CD4-positive, alpha-beta T cell treated with Interleukin-1 beta for 1 hour (primary cell): ENCODE measurements at regions not wholly inside any gene's neighbourhood (a gene's known extent, or its start where the extent isn't known, plus 50 kb on each side); places are given as distances from the start of the nearest gene placed in this dataset.

Experiments
- DNase-seq, 2 donors: peaks; one replicate each; pipeline ENCODE4 v3.0.0-alpha.2; 2020 to 2022

- no peak for DNase-seq
These were observed 336.3 kb upstream of the KIF2A start for GRCh38 chr5:61969755-61970154.

DNA sequence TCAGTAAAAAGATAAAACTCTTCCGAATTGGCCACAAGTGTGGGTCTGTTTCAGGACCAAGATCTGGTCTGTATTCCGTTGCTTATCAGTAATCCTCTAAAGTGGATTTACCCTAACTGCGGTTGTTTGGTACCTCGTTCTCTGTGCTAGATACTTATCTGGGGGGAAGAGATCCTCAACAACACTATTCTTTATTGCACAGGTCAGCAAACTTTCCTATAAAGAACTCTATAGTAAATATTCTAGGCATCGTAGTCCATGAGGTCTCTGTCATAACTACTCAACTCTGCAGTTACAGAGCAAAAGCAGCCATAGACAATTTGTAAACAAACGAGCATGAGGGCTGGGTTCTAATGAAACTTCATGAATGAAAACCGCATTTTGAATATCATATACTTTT is 335.8 kb upstream of the KIF2A start:
- no peak for DNase-seq

DNA sequence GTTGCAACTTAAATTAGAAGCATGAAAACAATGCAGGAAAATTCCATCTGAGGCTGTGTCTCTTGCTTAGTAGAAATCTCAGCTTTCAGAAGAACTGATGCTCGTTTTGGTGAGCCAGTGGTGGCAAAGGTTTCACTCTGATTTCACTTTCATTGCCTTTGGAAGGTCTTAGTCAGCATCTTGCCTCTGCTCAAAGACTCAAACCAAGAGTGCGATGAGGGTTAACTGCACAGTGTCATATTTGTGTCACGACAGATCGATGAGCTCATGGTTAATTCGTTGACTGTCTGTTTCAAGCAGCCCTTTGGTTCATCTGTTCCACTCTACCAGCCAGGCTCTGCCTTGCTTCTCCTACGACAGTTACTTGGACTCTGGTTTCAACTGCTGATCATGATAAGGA is 331.3 kb upstream of the KIF2A start:
- DNase-seq, result no peak

DNA sequence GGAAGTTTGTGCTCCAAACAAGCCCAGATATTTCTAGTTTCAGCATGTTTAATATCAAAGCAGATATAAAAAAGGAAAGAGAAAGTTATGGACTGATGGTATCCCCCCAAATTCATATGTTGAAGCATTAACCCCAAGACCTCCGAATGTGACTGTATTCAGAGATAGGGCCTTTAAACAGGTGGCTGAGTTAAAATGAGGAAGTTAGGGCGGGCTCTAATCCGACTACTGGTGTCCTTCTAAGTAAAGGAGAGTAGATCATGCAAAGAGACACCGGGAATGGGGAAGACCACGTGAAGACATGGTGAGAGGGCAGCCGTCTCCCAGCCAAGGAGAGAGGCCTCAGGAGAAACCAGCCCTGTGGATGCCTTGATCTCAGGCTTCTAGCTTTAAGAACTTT is 324.1 kb upstream of the KIF2A start:
- no peak for DNase-seq

- DNase-seq, result no peak
These were observed 314.6 kb upstream of the KIF2A start for GRCh38 chr5:61991430-61991829.

GRCh38 chr5:61991866-61992265 is 314.1 kb upstream of the KIF2A start:
- no peak for DNase-seq

- no peak for DNase-seq
These were observed 312.6 kb upstream of the KIF2A start for GRCh38 chr5:61993295-61993927.

GRCh38 chr5:61994171-61994570 is 311.8 kb upstream of the KIF2A start:
- no peak for DNase-seq

DNA sequence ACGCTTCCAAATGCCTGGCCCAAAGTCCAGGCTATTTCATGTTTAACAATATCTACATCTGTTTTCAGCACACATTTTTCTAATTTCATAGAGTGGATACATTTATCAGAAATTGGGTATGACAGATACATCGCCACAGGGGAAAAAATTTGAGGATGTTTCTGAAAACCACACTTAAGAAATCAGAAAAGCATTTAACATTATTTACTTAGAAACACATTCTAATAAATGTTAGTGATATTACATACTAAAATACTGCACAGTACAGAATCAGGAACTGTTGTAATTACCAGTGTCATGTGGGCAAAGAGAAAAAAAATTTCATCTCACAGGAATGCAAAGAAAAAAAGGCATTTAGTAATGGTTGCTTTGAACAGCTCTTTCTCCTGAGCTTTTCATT is 310.5 kb upstream of the KIF2A start:
- DNase-seq, result no peak

- DNase-seq, result no peak
These were observed 306.6 kb upstream of the KIF2A start for GRCh38 chr5:61999371-61999770.

DNA sequence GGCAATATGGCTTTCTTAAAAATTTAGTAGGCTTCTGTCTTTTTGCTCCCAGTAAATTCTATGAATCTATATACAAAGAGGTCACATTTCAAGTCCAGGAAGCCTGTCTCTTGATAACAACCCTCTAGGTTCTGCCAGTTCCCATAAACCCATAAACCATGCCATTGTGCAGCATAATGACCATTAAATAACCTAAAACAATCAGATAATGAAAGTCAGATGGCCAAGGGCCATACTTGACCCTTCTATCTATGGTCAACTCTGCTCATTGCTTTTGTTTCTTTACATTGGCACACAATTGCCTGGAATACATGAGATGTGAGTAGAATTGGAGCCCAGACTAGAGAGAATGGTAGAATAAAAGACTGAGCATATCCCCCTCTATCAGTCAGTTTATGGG is 305.4 kb upstream of the KIF2A start:
- no peak for DNase-seq

DNA sequence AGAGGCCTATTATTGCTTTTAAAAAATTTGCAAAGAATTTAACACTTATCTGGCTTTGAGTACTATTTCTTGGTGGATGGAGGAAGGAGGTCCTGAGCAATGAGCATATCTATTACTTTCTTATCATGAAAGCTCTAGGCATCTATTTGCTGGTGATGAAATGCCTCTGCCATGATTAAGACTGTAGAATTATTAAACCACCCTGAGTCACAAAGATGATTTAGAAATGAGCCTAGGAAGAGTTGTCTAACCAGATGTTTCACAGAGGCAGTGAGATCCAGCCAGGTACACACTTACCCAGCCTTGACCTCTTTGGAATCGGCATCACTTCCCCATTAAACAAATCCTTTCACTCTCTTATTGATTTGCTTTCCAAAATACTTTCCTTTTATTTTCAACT is 304.4 kb upstream of the KIF2A start:
- DNase-seq, result no peak

DNA sequence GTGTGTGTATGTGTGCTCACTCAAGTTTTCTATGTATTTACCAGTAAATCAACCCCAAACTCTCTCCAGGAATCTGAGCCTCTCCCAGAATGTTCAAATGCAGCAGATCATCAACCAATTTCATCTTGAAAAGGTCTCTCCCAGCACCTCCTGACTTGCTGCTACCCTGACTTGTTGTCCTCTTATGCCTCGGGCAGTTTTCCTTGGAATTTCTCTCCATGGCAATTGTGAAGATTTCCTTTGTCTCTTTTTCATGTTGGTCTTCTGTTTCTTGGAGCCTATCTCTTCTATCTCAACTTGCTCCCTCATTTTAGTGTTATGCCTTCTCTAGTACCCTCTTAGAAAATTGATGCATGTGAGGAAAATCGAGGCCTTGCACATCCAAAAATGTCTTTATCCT is 303.6 kb upstream of the KIF2A start:
- no peak for DNase-seq

DNA sequence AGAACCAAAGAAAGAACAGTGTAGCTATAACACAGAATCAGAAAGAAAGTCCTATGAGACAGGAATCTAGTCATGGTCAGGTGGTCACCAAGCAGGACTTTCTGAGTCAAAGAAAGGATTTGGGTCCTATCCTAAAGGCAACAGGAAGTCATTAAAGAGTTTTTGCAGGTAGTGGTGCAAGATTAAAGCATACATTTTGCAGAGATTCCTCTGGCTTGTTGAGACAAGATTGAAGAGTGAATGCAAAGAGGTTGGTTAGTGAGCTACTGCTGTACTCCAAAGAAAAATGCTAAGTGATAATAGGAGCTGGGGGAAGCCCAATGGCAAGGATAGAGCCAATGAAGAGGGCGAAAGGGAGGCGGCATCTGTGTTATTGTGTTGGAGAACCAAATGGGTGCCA is 300.5 kb upstream of the KIF2A start:
- no peak for DNase-seq

- DNase-seq, result no peak
These were observed 298.5 kb upstream of the KIF2A start for GRCh38 chr5:62007457-62007856.

GRCh38 chr5:62011089-62011664 is 294.8 kb upstream of the KIF2A start:
- no peak for DNase-seq

DNA sequence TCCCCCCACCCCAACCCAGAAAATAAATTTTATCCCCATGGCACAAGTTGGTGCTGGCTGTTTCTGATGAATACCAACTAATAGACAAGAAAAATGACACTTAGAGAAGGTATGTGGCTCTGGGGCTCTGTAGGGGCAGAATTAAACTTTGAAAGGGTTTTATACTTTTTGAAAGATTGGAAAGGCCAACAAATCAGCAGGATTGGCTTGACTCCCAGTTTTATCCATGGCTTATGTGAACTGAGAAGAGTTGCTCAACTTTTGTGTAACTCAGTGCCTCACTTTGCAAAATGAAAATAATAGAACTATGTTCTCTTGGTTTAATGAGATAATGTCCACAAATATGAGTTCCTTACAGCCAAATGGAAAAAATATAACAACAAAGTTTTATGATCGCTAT is 288.9 kb upstream of the KIF2A start:
- no peak for DNase-seq

DNA sequence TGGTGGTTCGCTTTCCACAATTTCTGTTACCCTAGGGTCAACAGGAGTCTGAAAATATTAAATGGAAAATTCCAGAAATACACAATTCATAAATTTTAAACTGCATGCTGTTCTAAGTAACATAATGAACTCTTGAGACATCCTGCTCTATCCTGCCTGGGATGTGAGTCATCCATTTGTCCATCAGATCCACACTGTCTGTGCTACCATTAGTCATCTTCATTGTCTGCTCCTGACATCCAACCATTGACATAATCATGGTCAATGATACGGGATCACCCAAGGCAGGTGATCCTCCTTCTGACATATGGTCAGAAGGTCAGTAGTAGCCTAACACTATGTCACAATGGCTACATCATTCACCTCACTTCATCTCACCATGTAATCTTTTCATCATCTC is 276.7 kb upstream of the KIF2A start:
- no peak for DNase-seq

DNA sequence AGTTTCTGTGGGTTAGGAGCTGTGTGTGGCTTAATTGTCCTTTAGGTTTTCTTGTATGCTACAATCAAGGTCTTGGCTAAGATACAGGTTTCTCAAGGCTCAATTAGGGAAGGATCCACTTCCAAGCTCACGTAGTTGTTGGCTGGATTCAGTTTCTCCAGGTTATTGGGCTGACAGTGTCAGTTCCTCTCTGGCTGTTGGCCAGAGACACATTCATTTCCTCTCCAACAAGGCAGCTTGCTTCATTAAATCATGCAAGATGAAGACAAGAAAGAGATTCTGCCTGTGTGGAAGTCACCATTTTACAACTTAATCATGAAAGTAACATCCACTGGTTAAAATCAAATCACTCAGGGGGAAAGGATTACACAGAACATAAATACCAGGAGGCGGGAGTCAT is 275.7 kb upstream of the KIF2A start:
- no peak for DNase-seq

GRCh38 chr5:62038024-62038423 is 268.0 kb upstream of the KIF2A start:
- DNase-seq, result no peak

DNA sequence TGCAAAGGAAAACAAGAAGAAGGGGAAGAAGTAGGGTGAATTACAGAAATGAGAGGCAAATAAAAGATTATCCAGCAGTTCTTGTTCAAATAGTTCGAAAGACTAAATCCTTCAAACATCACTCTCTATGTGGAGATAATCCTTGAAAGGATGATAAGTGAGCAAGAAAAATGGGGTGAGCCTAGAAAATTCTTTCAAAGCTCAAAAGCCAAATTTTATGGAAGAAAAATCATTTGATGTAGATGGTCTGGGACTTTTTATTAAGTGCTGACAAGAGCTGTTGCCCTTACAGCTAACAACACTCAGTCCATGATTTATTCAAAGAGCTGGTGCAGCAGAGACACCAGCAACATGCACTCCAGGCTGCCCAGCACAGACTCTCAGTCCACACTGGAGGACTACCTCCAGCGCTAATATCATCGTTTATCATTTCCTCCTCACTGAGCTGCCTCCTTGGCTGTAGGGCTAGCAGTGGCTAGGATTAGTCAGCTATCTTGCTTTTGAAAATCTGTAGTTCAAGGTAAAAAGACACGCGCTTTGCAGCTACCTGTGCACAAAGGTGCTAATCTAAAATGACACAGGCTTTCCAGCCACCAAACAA is 264.8 kb upstream of the KIF2A start:
- DNase-seq, result no peak

DNA sequence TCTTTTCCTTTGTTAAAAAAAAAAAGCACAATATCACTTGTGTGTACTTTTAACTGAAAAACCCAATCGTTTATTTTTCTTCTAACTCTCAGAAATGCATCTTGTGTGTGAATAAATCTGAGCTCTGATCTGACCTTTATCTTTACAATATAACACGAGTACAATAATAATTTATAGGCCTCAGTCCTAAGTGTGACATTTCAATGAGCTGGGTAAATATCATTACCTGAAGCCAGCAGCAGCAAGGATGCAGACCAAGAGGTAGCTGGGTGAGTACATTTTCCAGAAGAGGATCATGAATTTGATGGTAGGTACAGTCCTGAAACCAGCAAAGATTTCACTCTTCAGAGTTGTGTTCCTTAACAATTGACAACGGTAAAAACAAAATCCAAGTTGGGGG is 264.0 kb upstream of the KIF2A start:
- DNase-seq, result no peak

GRCh38 chr5:62043289-62044280 is 262.4 kb upstream of the KIF2A start:
- no peak for DNase-seq

DNA sequence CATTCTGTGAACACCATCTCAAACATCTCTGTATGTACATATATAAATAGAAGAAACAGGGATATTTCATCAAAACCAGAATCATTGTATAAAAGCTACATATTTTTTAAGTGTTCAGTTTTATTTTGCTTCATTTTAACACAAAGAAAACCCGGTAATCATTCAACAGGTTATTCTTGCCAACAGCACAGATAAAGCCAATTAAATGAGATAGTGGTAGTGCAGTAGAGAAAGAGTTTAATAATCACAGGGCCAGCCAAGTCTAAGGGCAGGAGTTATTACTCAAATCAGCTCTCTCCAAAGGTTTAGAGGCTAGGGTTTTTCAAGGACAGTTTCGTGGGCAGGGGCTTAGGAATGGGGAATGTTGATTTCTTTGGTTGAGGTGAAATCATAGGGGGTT is 261.0 kb upstream of the KIF2A start:
- no peak for DNase-seq
